C4-2B (cell line): ENCODE measurements at regions not wholly inside any gene's neighbourhood (a gene's known extent, or its start where the extent isn't known, plus 50 kb on each side); places are given as distances from the start of the nearest gene placed in this dataset.
"Not testable (repeated sequence)": the region's sequence is repeated elsewhere in the genome, so short reads cannot be mapped to it uniquely, and the experiment has no call there.

Experiments used
- H3K27ac ChIP-seq: fragments of 450-650 bp; 2 replicates; pipeline ENCODE4 v1.5.1; 2017
- CTCF ChIP-seq: fragments of 450-650 bp; conservative IDR thresholded peaks from 2 replicates; pipeline ENCODE4 v1.5.1; 2017; ENCODE audit warnings: mild to moderate bottlenecking
- ZFX ChIP-seq: fragments of 450-650 bp; IDR thresholded peaks from 2 replicates; pipeline ENCODE4 v1.6.1; 2017

- no peak overlapping the region for H3K27ac ChIP-seq
Observed at GRCh38 chr2:90207454-90208058, 1516.1 kb downstream of the RPIA start.

GRCh38 chr2:90209009-90209408 is 1517.5 kb downstream of the RPIA start:
- TF ChIP-seq ZFX: no peak
- no peak overlapping the region for H3K27ac ChIP-seq

More at GRCh38 chr2:90207454-90208058, 1516.1 kb downstream of the RPIA start:
- TF ChIP-seq CTCF (peak; percentile 54), ZFX (no peak)

DNA sequence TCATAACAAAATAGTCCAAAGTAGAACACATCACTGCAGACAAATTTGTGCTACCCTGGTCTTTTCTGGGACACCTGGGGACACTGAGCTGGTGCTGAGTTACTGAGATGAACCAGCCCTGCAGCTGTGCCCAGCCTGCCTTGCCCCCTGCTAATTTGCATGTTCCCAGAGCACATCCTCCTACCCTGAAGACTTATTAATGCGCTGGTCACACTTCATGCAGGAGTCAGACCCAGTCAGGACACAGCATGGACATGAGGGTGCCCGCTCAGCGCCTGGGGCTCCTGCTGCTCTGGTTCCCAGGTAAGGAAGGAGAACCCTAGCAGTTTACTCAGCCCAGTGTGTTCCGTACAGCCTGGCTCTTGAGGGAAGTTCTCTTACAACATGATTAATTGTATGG is 1518.3 kb downstream of the RPIA start:
- TF ChIP-seq ZFX (no peak), CTCF (no peak)
- no peak overlapping the region for H3K27ac ChIP-seq

GRCh38 chr2:90215880-90216279 is 1524.4 kb downstream of the RPIA start:
- not testable (repeated sequence) for H3K27ac ChIP-seq

GRCh38 chr2:90216801-90217200 is 1525.3 kb downstream of the RPIA start:
- not testable (repeated sequence) for H3K27ac ChIP-seq

DNA sequence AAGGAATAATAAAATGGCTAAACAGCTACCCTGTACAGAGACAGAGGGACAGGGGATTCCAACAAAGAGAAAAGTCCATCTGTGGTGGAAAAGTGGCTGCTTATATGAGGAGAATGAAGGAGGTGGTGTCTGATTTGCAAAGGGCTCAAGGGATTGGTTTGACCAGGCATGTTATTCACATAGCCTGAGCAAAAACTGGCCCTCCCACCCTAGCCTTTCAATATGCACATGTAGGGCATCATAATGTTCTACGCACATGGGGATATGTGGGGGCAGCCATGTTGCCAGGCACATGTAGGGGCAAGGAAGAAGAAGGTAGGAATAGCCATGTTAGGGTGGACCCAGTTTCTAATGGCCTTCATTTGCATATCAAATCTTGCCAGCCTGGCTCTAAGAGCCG is 1527.1 kb downstream of the RPIA start:
- H3K27ac ChIP-seq: not testable (repeated sequence)

- H3K27ac ChIP-seq: not testable (repeated sequence)
Observed at GRCh38 chr2:90220623-90221299, 1529.3 kb downstream of the RPIA start.

GRCh38 chr2:90221300-90221651 is 1529.8 kb downstream of the RPIA start:
- TF ChIP-seq CTCF: no peak
- no peak for TF ChIP-seq ZFX
- H3K27ac ChIP-seq: no peak overlapping the region

- H3K27ac ChIP-seq: not testable (repeated sequence)
Observed at GRCh38 chr2:90224767-90225166, 1533.3 kb downstream of the RPIA start.

- peak; percentile 23 for TF ChIP-seq CTCF
- not testable (repeated sequence) for H3K27ac ChIP-seq
Observed at GRCh38 chr2:90226465-90227072, 1535.1 kb downstream of the RPIA start.

GRCh38 chr2:90231199-90231598 is 1539.7 kb downstream of the RPIA start:
- not testable (repeated sequence) for H3K27ac ChIP-seq

DNA sequence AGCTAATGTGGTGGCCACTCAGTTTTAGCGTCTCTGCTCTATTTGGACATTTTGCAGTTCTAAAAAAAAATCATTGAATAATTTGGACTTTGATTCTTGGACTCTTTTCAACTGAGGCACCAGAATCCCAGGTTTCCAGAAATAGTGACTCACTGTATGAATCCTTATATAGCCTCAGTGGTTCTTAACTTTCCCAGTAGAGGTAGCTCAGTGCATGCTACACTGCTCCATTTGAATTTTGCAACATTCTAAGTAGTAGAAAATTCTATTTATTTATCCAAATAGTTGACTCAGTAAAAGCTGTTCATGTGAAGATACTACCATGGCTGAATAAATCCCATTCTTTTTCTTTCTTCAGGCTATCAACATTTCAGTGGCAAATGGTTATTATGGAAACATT is 1544.0 kb downstream of the RPIA start:
- H3K27ac ChIP-seq: not testable (repeated sequence)
